Tibial artery (tissue), 4 donors: ENCODE measurements at regions not wholly inside any gene's neighbourhood (a gene's known extent, or its start where the extent isn't known, plus 50 kb on each side); places are given as distances from the start of the nearest gene placed in this dataset.
A peak's percentile ranks its signal among the peaks of the same experiment; 100 is the strongest.

ENCODE experiments used
- DNase-seq, 2 donors: peaks; one replicate each; pipeline ENCODE4 v3.0.0-alpha.2; 2019
- H3K27ac ChIP-seq, 2 donors: fragments of 200-600 bp; sonication (generic) in 1 of 2; 1 replicate in 1 of 2; 2 replicates in 1 of 2; pipeline ENCODE4 v1.5.1; 2018 to 2019; ENCODE audit warnings: mild to moderate bottlenecking in 1 of 2
- H3K27me3 ChIP-seq, 2 donors: fragments of 200-600 bp; sonication (generic) in 1 of 2; one replicate each; pipeline versions ENCODE4 v1.5.1 to v1.6.0; 2016 to 2019
- H3K36me3 ChIP-seq, 3 donors: fragments of 200-600 bp; sonication (generic) in 2 of 3; one replicate each; pipeline ENCODE4 v1.5.1; 2016 to 2019; ENCODE audit warnings: mild to moderate bottlenecking in 2 of 3
- H3K4me1 ChIP-seq, 4 donors: fragments of 200-600 bp; sonication (generic) in 2 of 4; 1 replicate in 3 of 4; 2 replicates in 1 of 4; pipeline ENCODE4 v1.5.1; 2016 to 2019
- H3K4me3 ChIP-seq, 2 donors: fragments of 200-600 bp; sonication (generic) in 1 of 2; 1 replicate in 1 of 2; 2 replicates in 1 of 2; pipeline ENCODE4 v1.5.1; 2018 to 2019; ENCODE audit warnings: mild to moderate bottlenecking in 2 of 2
- H3K9me3 ChIP-seq, 3 donors: fragments of 200-600 bp; sonication (generic) in 1 of 3; one replicate each; pipeline ENCODE4 v1.5.1; 2016 to 2019
- CTCF ChIP-seq, 2 experiments: fragments of 200-600 bp in 1 of 2; fragments of 450-650 bp in 1 of 2; IDR thresholded peaks; one replicate each; pipeline ENCODE4 v1.5.1; 2017 to 2019; ENCODE audit warnings: antibody characterized with exemption in 2 of 2, mild to moderate bottlenecking in 1 of 2, moderate library complexity in 1 of 2
- intact Hi-C: fragments of 100-400 bp; cut with DNase I; formaldehyde crosslinking; loops from one replicate; pipeline ENCODE4 v1.15.0; 2023; ENCODE audit warnings: low total_unique reads

GRCh38 chr2:129331638-129332037 lies 647.8 kb upstream of the RAB6C start:
- Histone ChIP-seq H3K27me3 (no peaks in the 10 kb centered on the region), H3K4me1 (peaks cover 0 to 28% (median 8%) of the 10 kb centered on the region in 4 donors), H3K9me3 (peaks cover 0 to 5% (median 0%) of the 10 kb centered on the region in 3 donors), H3K27ac (no peak overlapping the region), H3K4me3 (no peak overlapping the region), H3K36me3 (no peaks in the 10 kb centered on the region)
- DNase-seq: no peak
- intact Hi-C loops: no loop called here
- no peak for TF ChIP-seq CTCF (IDR thresholded peaks at IDR 0.05)

- no peak for TF ChIP-seq CTCF (IDR thresholded peaks at IDR 0.05)
- no peaks in the 10 kb centered on the region for H3K36me3 ChIP-seq
- H3K4me3 ChIP-seq: no peak overlapping the region
- peaks cover 0 to 38% (median 8%) of the 10 kb centered on the region in 4 donors for H3K4me1 ChIP-seq
- peaks cover 0 to 12% (median 0%) of the 10 kb centered on the region in 3 donors for H3K9me3 ChIP-seq
- intact Hi-C loops: no loop called here
- no peaks in the 10 kb centered on the region for H3K27me3 ChIP-seq
- DNase-seq: no peak
- H3K27ac ChIP-seq: peak overlapping the region; percentile 60 to 78
Measured at GRCh38 chr2:129334128-129334527, 645.3 kb upstream of the RAB6C start.

GRCh38 chr2:129334696-129335410 lies 644.6 kb upstream of the RAB6C start:
- Histone ChIP-seq H3K27me3 (no peaks in the 10 kb centered on the region), H3K4me3 (no peak overlapping the region), H3K9me3 (peaks cover 0 to 12% (median 3%) of the 10 kb centered on the region in 3 donors), H3K4me1 (peaks cover 0 to 38% (median 8%) of the 10 kb centered on the region in 4 donors), H3K27ac (peak overlapping the region; percentile 60 to 78), H3K36me3 (no peaks in the 10 kb centered on the region)
- intact Hi-C loops: no loop called here
- peak in 1 of 2 donors; percentile 83 for DNase-seq
- no peak for TF ChIP-seq CTCF (IDR thresholded peaks at IDR 0.05)

- H3K36me3 ChIP-seq: no peaks in the 10 kb centered on the region
- peaks cover 0 to 38% (median 8%) of the 10 kb centered on the region in 4 donors for H3K4me1 ChIP-seq
- H3K27ac ChIP-seq: peak overlapping the region; percentile 60 to 78
- no peak for TF ChIP-seq CTCF (IDR thresholded peaks at IDR 0.05)
- intact Hi-C loops: no loop called here
- H3K4me3 ChIP-seq: no peak overlapping the region
- no peaks in the 10 kb centered on the region for H3K27me3 ChIP-seq
- no peak for DNase-seq
- H3K9me3 ChIP-seq: peaks cover 0 to 15% (median 3%) of the 10 kb centered on the region in 3 donors
Measured at GRCh38 chr2:129336276-129336675, 643.2 kb upstream of the RAB6C start.

- Histone ChIP-seq H3K27ac (peak overlapping the region; percentile 60 to 78), H3K4me3 (no peak overlapping the region), H3K36me3 (no peaks in the 10 kb centered on the region), H3K4me1 (peaks cover 0 to 38% (median 8%) of the 10 kb centered on the region in 4 donors), H3K27me3 (no peaks in the 10 kb centered on the region), H3K9me3 (peaks cover 0 to 15% (median 3%) of the 10 kb centered on the region in 3 donors)
- intact Hi-C loops: no loop called here
- TF ChIP-seq CTCF (IDR thresholded peaks at IDR 0.05): no peak
- no peak for DNase-seq
Measured at GRCh38 chr2:129337076-129337475, 642.4 kb upstream of the RAB6C start.
